ENCODE measurements at regions not wholly inside any gene's neighbourhood (a gene's known extent, or its start where the extent isn't known, plus 50 kb on each side); places are given as distances from the start of the nearest gene placed in this dataset.

DNA sequence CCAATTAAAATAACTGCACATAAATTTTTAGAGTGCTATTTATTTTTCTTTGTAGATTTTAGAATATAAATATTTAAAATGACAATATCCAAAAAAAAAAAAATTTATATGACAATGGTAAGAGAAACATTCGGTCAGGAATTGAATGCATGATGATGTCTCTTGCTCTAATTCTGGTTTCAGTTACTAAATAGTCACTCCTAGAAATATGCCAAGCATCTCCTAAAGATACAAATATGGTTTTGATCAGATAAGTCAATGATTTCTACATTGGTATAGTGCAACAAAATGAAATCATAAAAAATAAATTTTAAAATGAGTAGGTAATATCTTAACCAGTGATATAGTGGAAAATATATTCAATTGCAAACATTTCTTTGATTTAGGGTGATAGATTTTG is 95.9 kb upstream of the ACKR3 start:
- TF ChIP-seq, protein P1, sequence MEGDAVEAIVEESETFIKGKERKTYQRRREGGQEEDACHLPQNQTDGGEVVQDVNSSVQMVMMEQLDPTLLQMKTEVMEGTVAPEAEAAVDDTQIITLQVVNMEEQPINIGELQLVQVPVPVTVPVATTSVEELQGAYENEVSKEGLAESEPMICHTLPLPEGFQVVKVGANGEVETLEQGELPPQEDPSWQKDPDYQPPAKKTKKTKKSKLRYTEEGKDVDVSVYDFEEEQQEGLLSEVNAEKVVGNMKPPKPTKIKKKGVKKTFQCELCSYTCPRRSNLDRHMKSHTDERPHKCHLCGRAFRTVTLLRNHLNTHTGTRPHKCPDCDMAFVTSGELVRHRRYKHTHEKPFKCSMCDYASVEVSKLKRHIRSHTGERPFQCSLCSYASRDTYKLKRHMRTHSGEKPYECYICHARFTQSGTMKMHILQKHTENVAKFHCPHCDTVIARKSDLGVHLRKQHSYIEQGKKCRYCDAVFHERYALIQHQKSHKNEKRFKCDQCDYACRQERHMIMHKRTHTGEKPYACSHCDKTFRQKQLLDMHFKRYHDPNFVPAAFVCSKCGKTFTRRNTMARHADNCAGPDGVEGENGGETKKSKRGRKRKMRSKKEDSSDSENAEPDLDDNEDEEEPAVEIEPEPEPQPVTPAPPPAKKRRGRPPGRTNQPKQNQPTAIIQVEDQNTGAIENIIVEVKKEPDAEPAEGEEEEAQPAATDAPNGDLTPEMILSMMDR (IDR thresholded peaks at IDR 0.05) = no peak
- no peak for TF ChIP-seq EZH2 (IDR thresholded peaks at IDR 0.05; ENCODE audit: borderline replicate concordance, insufficient read depth, low read depth, low read length, poor library complexity, severe bottlenecking)

All from B cell (primary cell).